A673 (cell line): ENCODE measurements at regions not wholly inside any gene's neighbourhood (a gene's known extent, or its start where the extent isn't known, plus 50 kb on each side); places are given as distances from the start of the nearest gene placed in this dataset.

ENCODE experiments used
- BruUV-seq: library from RNA; stranded (reverse); fragments of 400-500 nt; replicated peaks from 2 replicates; lab custom pipeline; 2021; lab: Mats Ljungman, UMichigan
- CTCF ChIA-PET: fragments of 300-600 bp; sonication (Branson Sonifier 250); formaldehyde crosslinking; loops from one replicate; lab custom pipeline; 2022; ENCODE audit warnings: antibody characterized with exemption; lab: Charles Lee
- POLR2A ChIA-PET: fragments of 300-600 bp; sonication (Branson Sonifier 250); formaldehyde crosslinking; loops from one replicate; lab custom pipeline; 2022; ENCODE audit warnings: antibody characterized with exemption; ENCODE audit not compliant: low non-redundant PET; lab: Charles Lee
- DNase-seq: peaks from one replicate; pipeline ENCODE4 v3.0.0-alpha.2; 2015; ENCODE audit warnings: low spot score
- H3K27ac ChIP-seq: fragments of 200-600 bp; sonication (generic); 2 replicates; pipeline ENCODE4 v1.5.1; 2016; ENCODE audit warnings: mixed run types, low read depth, mild to moderate bottlenecking, mixed read lengths, antibody characterized with exemption, low read length; ENCODE audit not compliant: poor library complexity, severe bottlenecking
- H3K27me3 ChIP-seq: fragments of 200-600 bp; sonication (generic); replicated peaks from 2 replicates; pipeline ENCODE4 v1.6.1; 2017; ENCODE audit warnings: mixed run types, low read depth, mild to moderate bottlenecking, mixed read lengths, antibody characterized with exemption, low read length; ENCODE audit not compliant: insufficient read depth, poor library complexity
- H3K36me3 ChIP-seq: fragments of 200-600 bp; sonication (generic); 2 replicates; pipeline ENCODE4 v1.6.1; 2016; ENCODE audit warnings: mixed run types, mild to moderate bottlenecking, mixed read lengths, antibody characterized with exemption, low read length; ENCODE audit not compliant: insufficient read depth, poor library complexity, severe bottlenecking
- H3K4me1 ChIP-seq: fragments of 200-600 bp; sonication (generic); 2 replicates; pipeline ENCODE4 v1.6.1; 2017; ENCODE audit warnings: mixed run types, mild to moderate bottlenecking, mixed read lengths, antibody characterized with exemption, low read length; ENCODE audit not compliant: insufficient read depth, poor library complexity, severe bottlenecking
- H3K4me3 ChIP-seq: fragments of 200-600 bp; sonication (generic); 2 replicates; pipeline ENCODE4 v1.5.1; 2016; ENCODE audit warnings: low read depth, mixed run types, mild to moderate bottlenecking, mixed read lengths, low read length; ENCODE audit not compliant: poor library complexity, severe bottlenecking
- H3K9me3 ChIP-seq: fragments of 200-600 bp; sonication (generic); 2 replicates; pipeline ENCODE4 v1.6.1; 2016; ENCODE audit warnings: mixed run types, low read depth, mild to moderate bottlenecking, mixed read lengths, antibody characterized with exemption, low read length; ENCODE audit not compliant: poor library complexity, severe bottlenecking
- CTCF ChIP-seq: fragments of 300-800, 200-600 bp; sonication (generic); conservative IDR thresholded peaks from 2 replicates; pipeline ENCODE4 v1.5.1; 2017; ENCODE audit warnings: low read depth, mild to moderate bottlenecking, antibody characterized with exemption, low read length, moderate library complexity, mixed read lengths
- EZH2 ChIP-seq: fragments of 200-600 bp; sonication (generic); IDR thresholded peaks from 2 replicates; pipeline ENCODE4 v1.6.1; 2017; ENCODE audit warnings: borderline replicate concordance, low read depth, mild to moderate bottlenecking, mixed read lengths, antibody characterized with exemption, low read length; ENCODE audit not compliant: poor library complexity, severe bottlenecking
- intact Hi-C: fragments of 100-400 bp; cut with micrococcal nuclease; formaldehyde crosslinking; loops from one replicate; pipeline ENCODE4 v1.10.0; 2022; ENCODE audit not compliant: unreplicated experiment

- POLR2A ChIA-PET = no interaction called here
- Histone ChIP-seq H3K27me3 (no peaks in the 10 kb centered on the region), H3K4me1 (no peaks in the 10 kb centered on the region), H3K36me3 (no peaks in the 10 kb centered on the region), H3K4me3 (no peak overlapping the region), H3K27ac (no peak overlapping the region), H3K9me3 (peaks cover 7% of the 10 kb centered on the region)
- TF ChIP-seq CTCF = no peak
- no TSS peak for BruUV-seq
- CTCF ChIA-PET = no interaction called here
- DNase-seq = no peak
- intact Hi-C loops = no loop called here
Observed at GRCh38 chr3:81364411-81364810, 397.0 kb downstream of the GBE1 start.

GRCh38 chr3:81363816-81364215, 397.6 kb downstream of the GBE1 start:
- POLR2A ChIA-PET = no interaction called here
- CTCF ChIA-PET = no interaction called here
- no TSS peak for BruUV-seq
- Histone ChIP-seq H3K36me3 (no peaks in the 10 kb centered on the region), H3K27me3 (no peaks in the 10 kb centered on the region), H3K4me3 (no peak overlapping the region), H3K4me1 (no peaks in the 10 kb centered on the region), H3K9me3 (peaks cover 8% of the 10 kb centered on the region), H3K27ac (no peak overlapping the region)
- TF ChIP-seq EZH2 = no peak
- no peak for TF ChIP-seq CTCF
- intact Hi-C loops = no loop called here
- no peak for DNase-seq

- Histone ChIP-seq H3K9me3 (peaks cover 5% of the 10 kb centered on the region), H3K27ac (no peak overlapping the region), H3K27me3 (no peaks in the 10 kb centered on the region), H3K4me1 (no peaks in the 10 kb centered on the region), H3K36me3 (no peaks in the 10 kb centered on the region), H3K4me3 (no peak overlapping the region)
- TF ChIP-seq EZH2 (no peak), CTCF (no peak)
- DNase-seq = no peak
- no TSS peak for BruUV-seq
- intact Hi-C loops = no loop called here
- CTCF ChIA-PET = no interaction called here
- POLR2A ChIA-PET = no interaction called here
Observed at GRCh38 chr3:81354119-81354518, 407.3 kb downstream of the GBE1 start.
